ENCODE measurements at regions not wholly inside any gene's neighbourhood (a gene's known extent, or its start where the extent isn't known, plus 50 kb on each side); places are given as distances from the start of the nearest gene placed in this dataset.

DNA sequence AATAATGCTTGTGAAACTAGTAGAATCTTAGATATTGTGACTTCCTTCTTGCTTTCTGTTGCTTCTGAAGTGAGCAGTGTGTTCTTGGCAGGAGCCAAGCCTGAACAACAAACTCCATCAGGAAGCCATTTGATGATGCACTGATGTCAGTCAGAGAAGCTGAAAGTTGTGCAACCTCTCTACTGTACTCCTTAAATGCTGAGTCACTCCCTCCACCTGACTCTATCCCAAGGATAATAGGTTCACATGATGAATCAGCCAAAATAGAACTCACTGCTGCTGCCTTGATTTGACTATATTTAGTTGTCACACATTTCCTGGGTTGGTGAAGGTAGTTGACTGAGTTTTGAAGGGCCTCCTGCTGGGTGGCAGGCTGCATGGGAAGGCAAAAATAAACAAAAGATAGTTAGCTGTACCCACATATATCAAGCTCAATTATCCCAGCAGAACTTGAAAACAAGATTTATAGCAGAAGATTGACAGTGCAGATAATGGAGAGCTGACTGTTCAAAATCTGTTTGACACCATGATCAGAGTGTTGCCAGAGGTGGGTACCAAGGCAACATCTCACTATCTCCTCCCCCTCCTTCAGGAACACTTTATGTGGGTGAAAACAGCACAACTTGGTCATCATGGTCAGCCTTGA lies 328.4 kb upstream of the DPH6 start:
- Histone ChIP-seq H3K27ac (no peak overlapping the region), H3K27me3 (no peaks in the 10 kb centered on the region), H3K36me3 (no peaks in the 10 kb centered on the region), H3K9me3 (no peaks in the 10 kb centered on the region), H3K4me1 (no peaks in the 10 kb centered on the region), H3K4me3 (no peak overlapping the region)
- DNase-seq = no peak
- TF ChIP-seq, protein P1, sequence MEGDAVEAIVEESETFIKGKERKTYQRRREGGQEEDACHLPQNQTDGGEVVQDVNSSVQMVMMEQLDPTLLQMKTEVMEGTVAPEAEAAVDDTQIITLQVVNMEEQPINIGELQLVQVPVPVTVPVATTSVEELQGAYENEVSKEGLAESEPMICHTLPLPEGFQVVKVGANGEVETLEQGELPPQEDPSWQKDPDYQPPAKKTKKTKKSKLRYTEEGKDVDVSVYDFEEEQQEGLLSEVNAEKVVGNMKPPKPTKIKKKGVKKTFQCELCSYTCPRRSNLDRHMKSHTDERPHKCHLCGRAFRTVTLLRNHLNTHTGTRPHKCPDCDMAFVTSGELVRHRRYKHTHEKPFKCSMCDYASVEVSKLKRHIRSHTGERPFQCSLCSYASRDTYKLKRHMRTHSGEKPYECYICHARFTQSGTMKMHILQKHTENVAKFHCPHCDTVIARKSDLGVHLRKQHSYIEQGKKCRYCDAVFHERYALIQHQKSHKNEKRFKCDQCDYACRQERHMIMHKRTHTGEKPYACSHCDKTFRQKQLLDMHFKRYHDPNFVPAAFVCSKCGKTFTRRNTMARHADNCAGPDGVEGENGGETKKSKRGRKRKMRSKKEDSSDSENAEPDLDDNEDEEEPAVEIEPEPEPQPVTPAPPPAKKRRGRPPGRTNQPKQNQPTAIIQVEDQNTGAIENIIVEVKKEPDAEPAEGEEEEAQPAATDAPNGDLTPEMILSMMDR (IDR thresholded peaks at IDR 0.05) = no peak
- TF ChIP-seq POLR2A (IDR thresholded peaks at IDR 0.05) = no peak
- intact Hi-C loops (cut with DNase I) = no loop called here

DNA sequence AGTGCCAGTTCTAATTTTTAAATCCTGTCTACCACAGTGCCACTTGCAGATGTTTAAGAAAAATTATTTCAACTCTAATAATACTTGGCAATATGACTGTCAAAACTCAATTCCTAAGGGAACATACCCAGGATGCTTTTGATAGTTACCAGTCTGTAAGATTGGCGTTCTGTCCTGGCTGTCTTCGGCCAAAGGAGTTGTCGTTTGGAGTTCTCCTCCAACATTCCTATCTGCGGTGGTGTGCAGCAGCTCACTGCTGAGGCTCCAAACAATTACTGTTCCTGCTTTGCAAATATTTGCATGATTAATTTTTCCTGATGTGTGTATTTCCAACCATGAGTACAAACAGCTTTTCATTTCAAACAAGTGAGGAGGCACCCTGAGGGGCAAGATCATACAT lies 330.8 kb upstream of the DPH6 start:
- TF ChIP-seq, protein P1 (IDR thresholded peaks at IDR 0.05) = no peak
- no peak for TF ChIP-seq POLR2A (IDR thresholded peaks at IDR 0.05)

DNA sequence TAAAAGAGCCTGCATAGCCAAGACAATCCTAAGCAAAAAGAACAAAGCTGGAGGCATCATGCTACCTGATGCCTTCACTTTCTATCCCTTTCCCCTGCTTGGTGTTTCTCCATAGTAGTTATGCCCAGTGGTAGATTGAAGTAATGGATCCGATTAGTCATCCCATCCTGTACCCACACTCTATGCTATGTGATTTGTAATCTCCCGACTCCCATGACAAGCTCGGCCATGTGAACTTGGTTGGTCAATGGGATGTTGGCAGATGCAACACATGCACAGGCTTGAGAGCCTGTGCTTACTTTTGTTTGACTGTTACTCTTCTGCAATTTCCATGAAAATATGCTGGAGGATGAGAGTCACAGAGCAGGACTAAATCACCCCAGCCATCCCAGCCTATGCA lies 334.9 kb upstream of the DPH6 start:
- no peak overlapping the region for H3K27ac ChIP-seq
- no peaks in the 10 kb centered on the region for H3K36me3 ChIP-seq
- H3K27me3 ChIP-seq = no peaks in the 10 kb centered on the region
- TF ChIP-seq, protein P1 (IDR thresholded peaks at IDR 0.05) = no peak
- no peak for TF ChIP-seq POLR2A (IDR thresholded peaks at IDR 0.05)
- H3K4me3 ChIP-seq = no peak overlapping the region
- intact Hi-C loops (cut with DNase I) = no loop called here
- WGBS, 2 donors = 71% methylated on average over 3 of the region's 3 CpGs
- no peaks in the 10 kb centered on the region for H3K4me1 ChIP-seq
- no peaks in the 10 kb centered on the region for H3K9me3 ChIP-seq
- DNase-seq = no peak

More for the DNA sequence above, 330.8 kb upstream of the DPH6 start:
- Histone ChIP-seq H3K9me3 (no peaks in the 10 kb centered on the region), H3K36me3 (no peaks in the 10 kb centered on the region), H3K27ac (no peak overlapping the region), H3K4me1 (no peaks in the 10 kb centered on the region), H3K27me3 (no peaks in the 10 kb centered on the region), H3K4me3 (no peak overlapping the region)
- DNase-seq = no peak
- intact Hi-C loops (cut with DNase I) = no loop called here
- 48 to 62% methylated on average over 4 of the region's 4 CpGs for WGBS, 2 donors

GRCh38 chr15:35885870-35886269 lies 339.9 kb upstream of the DPH6 start:
- Histone ChIP-seq H3K4me1 (peaks cover 0 to 5% (median 0%) of the 10 kb centered on the region in 3 donors), H3K27me3 (no peaks in the 10 kb centered on the region), H3K9me3 (no peaks in the 10 kb centered on the region), H3K4me3 (no peak overlapping the region), H3K27ac (no peak overlapping the region), H3K36me3 (no peaks in the 10 kb centered on the region)
- WGBS, 2 donors = 82 to 100% methylated on average over 1 of the region's 1 CpG
- no peak for DNase-seq
- TF ChIP-seq, protein P1 (IDR thresholded peaks at IDR 0.05) = no peak
- TF ChIP-seq POLR2A (IDR thresholded peaks at IDR 0.05) = no peak
- intact Hi-C loops (cut with DNase I) = no loop called here

- no peak for DNase-seq
- H3K4me3 ChIP-seq = no peak overlapping the region
- intact Hi-C loops (cut with DNase I) = no loop called here
- H3K27ac ChIP-seq = no peak overlapping the region
- no peaks in the 10 kb centered on the region for H3K36me3 ChIP-seq
- no peaks in the 10 kb centered on the region for H3K9me3 ChIP-seq
- peaks cover 0 to 5% (median 0%) of the 10 kb centered on the region in 3 donors for H3K4me1 ChIP-seq
- TF ChIP-seq, protein P1 (IDR thresholded peaks at IDR 0.05) = no peak
- no peak for TF ChIP-seq POLR2A (IDR thresholded peaks at IDR 0.05)
- H3K27me3 ChIP-seq = no peaks in the 10 kb centered on the region
Measured at GRCh38 chr15:35886765-35887164, 340.8 kb upstream of the DPH6 start.

Measured in esophagus squamous epithelium (tissue), 5 donors.